ENCODE measurements at regions not wholly inside any gene's neighbourhood (a gene's known extent, or its start where the extent isn't known, plus 50 kb on each side); places are given as distances from the start of the nearest gene placed in this dataset.
"Not testable (repeated sequence)": the region's sequence is repeated elsewhere in the genome, so short reads cannot be mapped to it uniquely, and the experiment has no call there.

DNA sequence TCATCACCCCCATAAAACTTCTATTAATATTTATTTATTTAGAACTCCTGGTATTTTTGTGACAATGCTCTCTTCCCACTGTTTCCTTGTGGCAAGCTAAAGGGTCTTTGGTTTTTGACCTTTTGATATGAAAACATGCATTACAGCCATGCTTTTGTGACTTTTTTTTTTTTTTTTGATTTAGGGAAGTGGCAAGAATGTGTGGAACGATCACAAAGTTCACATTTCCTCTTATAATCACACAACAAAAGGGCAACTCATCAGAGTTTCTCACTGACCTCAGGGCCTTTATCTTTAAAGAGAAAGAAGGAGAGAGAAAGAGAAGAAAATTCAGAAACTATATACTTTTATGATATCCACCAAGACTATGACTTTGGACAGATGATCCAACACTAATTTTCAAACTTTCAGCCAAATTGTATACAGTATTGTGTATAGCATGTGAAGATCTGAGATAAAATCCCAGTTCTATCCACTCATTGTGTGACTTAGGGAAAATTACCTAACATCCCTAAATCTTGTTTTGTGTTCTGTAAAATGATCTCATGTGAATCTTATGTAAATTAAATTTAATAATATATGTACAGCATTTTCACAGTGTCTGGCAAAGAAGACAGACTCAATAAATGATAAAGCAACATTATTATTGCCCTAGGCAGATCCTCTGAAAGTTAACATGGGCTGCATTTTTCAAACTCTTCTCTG is 106.8 kb upstream of the MARCKS start:
- DNase-seq: no peak

DNA sequence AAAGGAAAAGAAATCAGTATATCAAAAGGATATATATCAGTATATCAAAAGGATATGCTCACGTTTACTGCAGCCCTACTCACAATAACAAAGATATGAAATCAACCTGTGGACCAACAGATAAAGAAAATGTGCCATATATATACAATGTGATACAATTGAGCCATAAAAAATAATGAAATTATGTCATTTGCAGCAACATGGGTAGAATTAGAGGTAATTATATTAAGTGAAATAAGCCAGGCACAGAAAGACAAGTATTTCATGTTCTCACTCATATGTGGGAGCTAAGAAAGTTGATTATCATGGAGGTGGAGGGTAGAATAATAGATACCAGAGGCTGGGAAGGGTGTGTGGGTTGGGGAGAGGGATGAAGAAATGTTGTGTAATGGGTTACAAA is 102.9 kb upstream of the MARCKS start:
- DNase-seq: no peak

DNA sequence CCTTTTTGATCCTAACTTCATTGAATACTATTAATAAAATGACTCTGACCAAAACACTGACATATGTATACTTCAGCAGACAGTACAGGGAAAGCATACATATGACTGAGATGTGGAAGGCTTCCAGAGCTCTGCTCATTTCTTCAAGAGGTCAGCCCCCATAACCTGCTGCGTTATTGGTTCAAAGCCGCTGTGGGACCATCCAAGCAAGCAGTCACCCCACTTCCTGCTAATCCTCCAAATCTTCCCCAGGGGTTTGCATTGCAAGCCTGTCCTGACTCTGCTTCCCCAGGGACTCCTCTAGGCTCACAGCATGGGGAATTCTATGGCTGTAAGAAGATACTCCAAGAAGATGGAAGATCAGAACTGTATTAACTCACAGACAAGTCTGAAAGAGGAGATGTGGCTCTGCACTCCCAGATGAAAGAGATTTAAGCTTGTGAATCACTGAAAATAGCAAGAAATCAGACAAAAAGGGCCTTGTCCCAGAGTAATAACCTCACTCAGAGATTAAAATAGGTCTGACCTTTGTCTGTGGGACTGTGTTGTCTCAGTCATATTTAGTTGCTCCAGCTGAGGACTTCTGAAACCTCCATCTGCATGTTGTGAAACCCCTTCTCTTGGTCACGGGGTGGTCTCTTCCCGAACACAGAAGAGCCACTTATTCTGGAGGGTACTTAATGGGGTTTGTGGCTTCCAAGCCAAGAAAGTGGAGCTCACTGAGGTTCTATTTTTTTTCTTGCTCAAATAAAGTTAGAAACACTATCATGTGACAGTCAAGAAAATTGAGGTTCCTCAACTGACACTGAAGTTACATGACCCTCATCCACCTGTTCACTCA is 101.5 kb upstream of the MARCKS start:
- DNase-seq: no peak

DNA sequence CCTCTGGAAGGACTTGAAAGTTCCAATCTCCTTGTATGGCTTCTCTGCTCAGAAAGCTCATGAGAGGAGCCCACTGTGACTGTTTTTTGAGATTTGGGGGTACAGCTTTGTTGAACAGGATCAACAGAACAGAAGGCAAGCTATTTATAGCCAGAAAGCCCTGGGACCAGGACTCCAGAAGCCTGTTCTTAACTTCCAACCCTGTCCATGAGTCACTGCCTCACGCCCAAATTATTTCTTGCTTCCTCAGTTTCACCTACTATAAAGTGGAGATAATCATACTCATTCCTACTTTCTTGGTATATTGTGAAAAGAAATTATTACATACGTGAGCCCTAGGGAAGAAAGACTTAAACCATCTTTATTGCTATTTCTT is 100.9 kb upstream of the MARCKS start:
- no peak for DNase-seq

DNA sequence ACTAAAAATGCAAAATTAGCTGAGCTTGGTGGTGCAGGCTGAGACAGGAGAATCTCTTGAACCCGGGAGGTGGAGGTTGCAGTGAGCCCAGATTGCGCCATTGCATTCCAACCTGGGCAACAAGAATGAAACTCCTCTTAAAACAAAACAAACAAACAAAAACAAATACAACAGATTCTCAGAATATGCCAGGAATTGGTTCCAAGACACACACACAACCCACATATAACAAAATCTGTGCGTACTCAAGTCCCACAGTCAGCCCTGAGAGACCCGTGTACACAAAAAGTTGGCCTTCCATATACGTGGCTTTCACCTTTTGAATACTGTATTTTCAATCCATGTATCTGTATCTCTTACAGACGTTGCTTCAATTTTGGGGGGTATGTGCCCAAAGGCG is 98.9 kb upstream of the MARCKS start:
- no peak for DNase-seq

DNA sequence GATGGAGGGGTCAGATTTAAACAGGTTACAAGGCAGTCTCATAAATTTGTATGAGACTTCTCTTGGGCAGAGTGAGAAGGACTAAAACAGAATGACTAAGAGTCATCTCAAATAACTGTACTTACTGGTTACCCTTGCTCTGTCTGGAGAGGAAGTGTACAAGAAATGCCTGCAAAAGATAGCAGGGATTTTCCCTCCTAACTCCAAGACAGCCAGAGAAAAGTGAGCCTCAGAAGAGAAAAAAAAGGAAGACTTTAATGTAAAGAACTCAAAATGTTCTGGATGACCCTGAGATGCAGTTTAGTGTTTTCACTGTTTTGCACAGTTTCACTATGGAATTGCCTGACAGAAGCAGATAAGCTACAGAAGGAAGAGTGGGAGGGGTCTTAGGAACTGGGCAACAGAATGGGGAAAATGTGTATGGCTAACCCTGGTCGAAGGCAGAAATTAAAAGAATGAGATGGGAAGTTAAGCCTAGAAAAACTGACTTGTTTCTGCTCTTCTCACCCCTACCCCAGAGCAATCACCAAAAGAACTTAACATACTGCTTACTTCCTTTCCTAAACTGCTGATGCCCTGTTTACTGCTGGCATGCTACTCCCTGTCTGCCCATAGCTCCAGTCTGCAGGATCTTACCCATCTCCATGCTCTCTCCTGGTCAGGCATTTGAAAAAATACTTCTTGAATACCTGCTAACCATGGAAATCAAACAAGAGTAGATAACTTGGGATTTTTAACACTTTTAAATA is 98.1 kb upstream of the MARCKS start:
- no peak for DNase-seq

DNA sequence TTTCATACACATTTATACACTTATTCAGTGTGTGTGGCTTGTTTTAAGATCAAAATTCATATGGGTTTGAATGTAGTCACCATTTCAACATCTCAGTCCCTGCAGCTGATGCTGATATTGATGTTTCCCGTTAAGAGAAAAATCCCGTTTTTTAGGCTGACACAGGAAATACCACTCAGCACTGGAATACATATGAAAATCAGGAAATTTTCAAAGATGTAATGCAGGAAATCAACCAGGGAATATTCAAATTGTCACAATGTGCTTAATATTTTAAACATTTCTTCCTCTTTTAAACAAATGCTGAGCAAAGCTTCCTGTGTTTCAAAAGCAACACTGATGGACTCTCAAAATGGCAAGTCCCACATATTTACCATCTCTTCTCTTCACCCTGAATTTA is 94.5 kb upstream of the MARCKS start:
- DNase-seq: no peak

DNA sequence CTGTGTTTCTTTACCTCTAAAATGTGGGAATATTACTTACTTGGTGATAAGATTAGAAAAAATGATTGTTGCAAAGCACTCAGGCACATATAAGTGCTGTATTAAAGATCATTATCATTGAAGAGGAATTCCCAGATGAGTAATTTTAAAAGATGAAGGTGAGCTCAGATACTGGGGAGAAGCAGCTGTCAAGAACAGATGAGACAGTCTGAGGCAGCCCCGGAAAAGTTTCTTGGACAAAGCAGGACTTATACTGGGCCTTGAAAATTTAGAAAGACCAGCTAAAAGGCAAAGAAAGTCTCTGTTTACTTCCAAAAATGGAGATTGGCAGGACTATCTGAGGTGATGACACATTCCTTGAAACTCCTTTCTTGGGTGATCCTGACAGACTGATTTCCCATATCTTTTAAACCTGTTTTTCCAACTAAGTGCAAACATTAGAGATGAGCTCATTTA is 93.8 kb upstream of the MARCKS start:
- DNase-seq: no peak

DNA sequence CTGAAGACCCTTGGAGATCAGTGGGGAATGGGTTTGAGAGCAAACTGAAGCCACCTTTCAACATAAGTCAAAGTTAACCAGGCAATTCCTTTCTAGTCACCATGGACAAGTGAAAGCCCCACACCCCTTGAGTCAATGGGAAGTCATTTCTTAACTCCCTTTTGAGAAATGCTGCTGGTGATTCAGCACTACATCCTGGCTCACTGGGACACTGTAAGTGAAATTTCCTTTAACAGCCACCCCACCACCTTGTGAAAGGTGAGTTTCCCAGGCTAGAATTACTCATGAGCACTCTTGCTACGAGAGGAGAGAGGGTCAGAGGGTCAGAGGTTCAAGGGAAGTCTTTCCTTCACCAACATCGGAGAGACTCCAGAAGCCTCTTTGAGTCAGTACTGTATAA is 93.3 kb upstream of the MARCKS start:
- DNase-seq: no peak

DNA sequence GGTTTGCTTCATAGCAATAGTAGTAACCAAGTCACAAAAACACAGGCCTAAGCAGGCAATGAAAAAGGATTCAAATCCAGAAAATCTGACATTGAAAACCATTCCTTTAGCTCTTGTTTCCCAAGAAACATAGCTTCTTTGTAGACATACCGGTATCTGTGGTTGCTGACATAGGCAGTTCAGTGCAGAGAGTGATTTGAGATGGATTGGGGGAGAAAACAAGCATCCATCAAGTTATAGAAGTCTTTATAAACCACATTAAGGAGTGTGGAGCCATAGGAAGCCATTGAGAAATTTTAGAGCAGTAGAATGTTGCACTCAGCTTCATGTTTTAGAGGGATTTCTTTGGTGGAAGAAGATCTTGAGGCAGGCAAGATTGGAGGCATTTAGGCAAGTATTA is 91.2 kb upstream of the MARCKS start:
- DNase-seq: no peak

DNA sequence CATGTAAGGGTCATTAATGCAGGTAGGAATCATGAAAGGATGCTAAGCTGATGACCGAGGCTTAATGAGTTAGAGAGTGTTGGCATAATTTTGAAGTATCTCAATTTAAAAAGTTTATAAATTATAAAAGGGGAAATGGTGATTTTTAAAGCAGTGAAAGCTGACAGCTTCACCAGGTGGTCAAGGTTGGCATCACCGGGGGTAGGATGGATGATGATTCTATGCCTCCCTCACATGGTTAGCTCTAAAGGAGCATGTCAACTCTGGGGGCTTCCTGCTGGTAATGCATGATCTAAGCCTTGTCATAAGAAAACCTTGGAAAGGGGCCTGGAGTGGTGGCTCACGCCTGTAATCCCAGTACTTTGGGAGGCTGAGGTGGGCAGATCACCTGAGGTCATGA is 89.2 kb upstream of the MARCKS start:
- no peak for DNase-seq

DNA sequence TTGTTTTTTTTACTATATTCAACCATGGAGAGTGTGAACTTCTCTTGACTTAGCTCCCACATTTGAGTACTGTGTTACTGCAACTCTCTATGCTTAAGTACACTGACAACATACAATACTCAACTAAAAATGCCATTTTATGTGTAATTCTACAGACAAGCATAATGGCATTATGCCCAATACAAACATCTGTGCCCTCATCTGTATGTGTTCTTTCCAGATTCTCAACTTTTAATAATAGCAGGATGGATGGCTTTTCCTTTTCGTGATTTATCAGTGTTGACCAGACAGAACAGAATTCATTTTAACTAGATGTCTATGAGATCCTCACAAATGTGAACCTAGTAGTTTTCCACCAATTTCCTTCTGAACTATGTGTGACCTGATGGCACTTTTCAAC is 84.2 kb upstream of the MARCKS start:
- no peak for DNase-seq

DNA sequence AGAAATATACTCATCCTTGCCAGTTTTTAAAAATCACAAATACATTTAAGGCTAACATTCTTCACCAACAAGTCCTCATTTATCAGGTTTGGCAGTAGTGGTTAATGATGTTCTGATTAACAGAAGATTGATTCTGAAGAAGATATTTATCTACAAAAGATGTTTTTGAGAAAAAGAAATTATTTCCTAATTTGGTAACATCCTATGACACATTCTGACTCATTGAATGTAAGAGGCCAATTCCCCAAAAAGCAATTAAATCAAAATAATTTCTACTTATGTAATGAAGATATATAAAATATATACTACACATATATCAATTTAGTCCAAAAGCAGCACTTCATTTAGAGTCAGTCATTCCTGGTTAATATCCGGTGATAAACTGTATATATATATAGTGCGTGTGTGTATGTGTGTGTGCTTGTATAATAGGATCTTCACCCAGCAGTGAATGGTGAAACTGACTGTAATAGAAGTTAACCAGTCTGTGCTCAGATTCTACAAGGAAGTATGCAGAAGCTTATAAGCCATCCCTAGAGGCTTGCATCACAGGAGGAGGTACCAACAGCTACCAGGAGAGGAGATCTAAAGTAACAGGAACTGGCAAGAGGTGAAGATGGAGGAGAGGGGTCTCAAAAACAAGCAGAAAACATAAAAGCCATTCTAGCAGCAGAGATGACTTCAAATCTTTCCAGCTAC is 82.9 kb upstream of the MARCKS start:
- no peak for DNase-seq

DNA sequence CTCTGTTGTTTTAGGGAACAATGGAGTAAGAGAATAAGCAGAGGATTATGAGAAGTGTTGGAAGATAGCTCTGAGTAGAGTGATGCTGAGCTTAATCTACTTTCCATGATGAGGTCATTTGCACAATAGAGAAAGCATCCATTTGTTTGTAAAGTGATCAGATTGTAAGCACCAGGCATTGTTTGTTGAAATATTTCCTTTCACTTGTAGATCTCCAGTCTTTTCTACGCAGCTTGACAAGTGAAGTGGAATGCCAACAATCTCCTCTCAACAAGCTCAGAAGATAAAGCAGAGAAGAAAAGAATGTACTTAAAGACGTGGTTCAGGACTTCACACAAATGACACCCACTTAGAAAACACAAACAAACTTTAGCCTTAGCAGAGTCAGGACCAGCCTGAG is 80.1 kb upstream of the MARCKS start:
- DNase-seq: no peak

DNA sequence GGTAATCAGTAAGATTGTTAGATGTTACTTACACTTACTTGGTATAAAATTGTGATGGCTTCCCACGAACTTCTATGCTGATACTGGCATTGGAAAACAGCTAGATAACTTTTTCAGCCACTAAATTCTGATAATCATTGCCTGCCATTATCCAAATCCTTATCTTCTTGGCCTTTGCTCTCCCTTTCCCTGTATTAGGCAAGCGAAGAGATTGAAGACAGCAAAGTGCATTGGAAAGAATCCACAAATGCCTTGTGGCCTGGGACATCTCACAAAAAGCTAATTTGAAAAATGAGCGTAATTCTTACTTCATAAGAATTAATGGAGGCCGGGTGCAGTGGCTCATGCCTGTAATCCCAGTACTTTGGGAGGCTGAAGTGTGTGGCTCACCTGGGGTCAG is 79.5 kb upstream of the MARCKS start:
- no peak for DNase-seq

DNA sequence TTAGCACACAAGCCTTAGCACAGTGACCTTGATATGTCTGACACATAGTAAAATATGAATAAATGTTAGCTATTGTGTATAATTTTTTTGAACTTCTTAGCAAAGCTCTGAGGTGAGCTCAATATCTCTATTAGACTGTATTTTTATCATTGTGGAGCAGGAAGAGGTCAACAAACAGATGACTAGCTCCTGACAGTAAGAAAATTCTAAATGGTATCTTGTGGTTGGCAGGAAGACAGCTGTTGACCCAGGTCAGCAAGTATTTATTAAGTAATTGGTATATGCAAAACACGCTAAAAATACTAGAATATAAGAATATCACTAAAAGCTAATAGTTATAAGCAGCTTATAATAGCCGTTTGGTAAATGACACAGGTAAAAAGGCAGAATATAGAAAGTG is 77.5 kb upstream of the MARCKS start:
- DNase-seq: no peak

DNA sequence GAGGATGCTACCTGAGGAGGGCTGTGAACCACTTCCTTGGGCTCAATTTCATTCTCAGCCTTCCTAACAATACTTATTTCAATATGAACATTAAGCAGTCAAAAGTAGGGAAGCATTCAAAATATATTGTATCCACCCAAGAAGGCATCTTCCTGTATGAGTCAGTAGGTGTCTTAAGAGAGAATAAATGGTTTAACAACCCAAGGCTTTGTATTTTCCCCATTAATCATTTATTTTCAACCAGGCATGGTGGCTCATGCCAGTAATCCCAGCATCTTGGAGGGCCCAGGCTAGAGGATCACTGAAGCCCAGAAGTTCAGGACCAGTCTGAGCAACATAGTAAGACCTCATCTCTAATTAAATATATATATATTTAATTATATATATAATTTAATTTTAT is 74.5 kb upstream of the MARCKS start:
- DNase-seq: no peak

DNA sequence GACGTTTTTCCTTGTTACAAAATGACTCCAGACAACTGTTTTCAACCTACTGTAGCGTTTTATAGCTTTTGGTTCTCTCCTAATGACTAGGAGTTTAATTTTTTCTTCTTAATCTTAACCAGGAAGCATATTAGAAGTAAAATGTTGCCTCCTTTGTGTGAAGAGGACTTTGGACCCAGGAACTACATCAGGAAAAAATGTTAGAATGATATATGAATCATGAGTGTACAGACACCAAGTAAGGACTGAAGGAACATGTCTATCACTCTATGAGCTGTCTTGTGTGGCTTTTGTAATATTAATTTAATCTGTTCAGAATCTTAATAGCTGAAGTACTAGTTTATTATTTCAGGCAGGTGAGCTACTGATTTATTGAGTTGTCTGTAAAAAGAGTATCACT is 71.0 kb upstream of the MARCKS start:
- no peak for DNase-seq

DNA sequence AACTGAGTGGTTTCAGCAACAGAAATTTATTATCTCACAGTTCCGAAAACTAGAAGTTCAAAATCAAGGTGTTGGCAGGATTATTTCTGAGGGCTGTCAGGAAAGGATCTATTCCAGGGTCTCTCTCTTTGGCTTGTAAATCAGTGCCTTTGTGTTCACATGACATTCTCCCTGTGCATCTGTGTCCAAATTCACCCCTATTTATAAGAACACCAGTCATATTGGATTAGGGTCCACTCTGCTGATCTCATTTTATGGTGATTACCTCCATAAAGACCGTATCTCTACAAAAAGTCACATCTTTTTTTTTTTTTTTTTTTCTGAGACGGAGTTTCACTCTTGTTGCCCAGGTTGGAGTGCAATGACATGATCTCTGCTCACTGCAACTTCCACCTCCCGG is 68.6 kb upstream of the MARCKS start:
- no peak for DNase-seq

DNA sequence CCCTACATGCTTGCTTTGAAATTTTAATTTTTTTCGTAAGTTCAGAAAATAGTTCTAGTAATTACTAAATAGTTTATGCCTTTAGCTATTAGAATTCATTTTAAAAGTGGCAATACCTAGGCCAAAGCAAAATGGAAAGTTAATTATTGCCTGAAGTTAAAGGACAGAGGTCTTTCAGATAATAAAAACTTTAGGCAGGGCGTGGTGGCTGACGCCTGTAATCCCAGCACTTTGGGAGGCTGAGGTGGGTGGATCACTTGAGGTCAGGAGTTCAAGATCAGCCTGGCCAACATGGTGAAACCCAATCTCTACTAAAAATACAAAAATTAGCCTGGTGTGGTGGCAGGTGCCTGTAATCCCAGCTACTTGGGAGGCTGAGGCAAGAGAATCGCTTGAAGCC is 65.9 kb upstream of the MARCKS start:
- not testable (repeated sequence) for DNase-seq

DNA sequence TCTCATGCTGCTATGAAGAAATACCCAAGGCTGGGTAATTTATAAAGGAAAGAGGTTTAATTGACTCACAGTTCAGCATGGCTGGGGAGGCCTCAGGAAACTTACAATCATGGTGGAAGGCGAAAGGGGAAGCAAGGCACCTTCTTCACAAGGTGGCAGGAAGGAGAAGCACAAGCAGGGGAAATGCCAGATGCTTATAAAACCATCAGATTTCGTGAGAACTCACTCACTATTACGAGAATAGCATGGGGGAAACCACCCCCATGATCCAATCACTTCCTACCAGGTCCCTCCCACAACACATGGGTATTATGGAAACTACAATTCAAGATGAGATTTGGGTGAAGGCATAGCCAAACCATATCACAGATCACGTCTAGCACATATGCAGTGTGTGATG is 61.8 kb upstream of the MARCKS start:
- DNase-seq: not testable (repeated sequence)

DNA sequence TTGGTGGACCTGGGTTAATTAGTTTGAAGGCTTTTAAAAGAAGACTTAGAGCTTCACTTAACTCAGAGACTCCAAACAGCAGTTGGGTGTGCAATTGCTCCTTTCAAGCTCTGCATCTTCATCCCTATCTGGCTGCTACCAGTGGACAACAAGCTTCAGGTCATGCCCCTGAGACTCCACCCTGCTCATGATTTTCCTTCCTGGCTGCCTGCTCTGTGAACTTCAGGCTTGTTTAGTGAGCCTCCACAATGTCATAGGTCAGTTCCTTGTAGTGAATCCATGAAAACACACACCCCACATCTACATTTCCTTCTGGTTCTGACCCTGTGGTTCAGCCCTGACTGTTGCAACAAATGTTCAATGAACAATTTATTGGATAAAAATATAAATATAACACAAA is 61.1 kb upstream of the MARCKS start:
- no peak for DNase-seq

DNA sequence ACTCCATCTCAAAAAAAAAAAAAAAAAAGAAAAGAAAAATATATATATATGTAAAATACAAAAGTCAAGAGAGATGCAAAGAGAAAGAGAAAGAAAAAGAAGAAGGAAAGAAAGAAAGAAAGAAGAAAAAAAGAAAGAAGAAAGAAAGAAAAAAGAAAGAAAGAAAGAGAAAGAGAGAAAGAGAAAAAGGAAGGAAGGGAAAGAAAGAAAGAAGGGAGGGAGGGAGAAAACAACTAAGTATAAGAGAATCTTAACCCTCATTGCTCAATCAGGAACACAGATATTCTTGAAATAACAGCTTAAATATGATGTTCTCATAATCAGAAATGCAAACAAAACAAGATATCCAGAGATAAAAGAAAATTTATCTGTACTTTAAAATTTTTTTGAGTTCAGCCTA is 54.4 kb upstream of the MARCKS start:
- DNase-seq: no peak
